ENCODE measurements at regions not wholly inside any gene's neighbourhood (a gene's known extent, or its start where the extent isn't known, plus 50 kb on each side); places are given as distances from the start of the nearest gene placed in this dataset.
A peak's percentile ranks its signal among the peaks of the same experiment; 100 is the strongest.

DNA sequence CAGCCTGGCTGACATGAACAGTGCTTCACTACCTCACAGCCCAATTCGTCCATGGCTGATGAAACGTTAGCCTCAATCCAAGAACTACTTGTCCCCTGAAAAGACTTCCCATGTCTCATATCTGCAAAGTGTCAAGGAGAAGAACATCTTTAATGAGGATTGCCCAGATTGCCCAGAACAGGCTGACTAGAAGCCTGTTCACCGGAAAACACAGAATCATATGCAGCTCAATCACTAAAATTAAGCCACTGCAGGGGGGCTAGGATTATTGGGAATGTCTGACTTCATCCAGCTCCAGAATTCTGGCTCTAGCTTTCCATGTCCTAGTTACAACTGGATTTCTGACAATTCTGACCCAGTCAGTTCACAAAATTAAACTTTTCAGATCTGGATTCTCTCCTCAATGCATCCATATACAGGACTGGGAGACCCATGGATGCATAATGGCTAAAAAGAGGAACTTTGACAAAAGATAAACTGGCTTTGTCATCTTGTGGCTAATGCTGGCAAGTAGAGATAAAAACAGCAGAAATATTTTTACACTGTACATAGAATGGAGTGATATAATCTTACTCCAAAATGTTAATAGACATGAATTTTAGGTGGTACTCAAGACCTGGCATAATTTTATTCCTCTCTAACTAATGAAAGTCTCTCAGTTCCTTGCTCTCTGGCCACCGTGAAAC, 467.0 kb upstream of the POT1 start (continued):
- TF ChIP-seq NCOA2 (IDR thresholded peaks at IDR 0.05; ENCODE audit: partially characterized antibody in 2 of 2) (no peak), ZNF232 (CRISPR knock-in tag; IDR thresholded peaks at IDR 0.05) (no peak), RAD51 (IDR thresholded peaks at IDR 0.05; ENCODE audit: borderline replicate concordance, low read depth) (no peak), SP2 (IDR thresholded peaks at IDR 0.05; ENCODE audit: extremely low read depth, low read depth, low read length, poor library complexity, severe bottlenecking) (no peak), LEF1 (IDR thresholded peaks at IDR 0.05) (no peak), CEBPG (CRISPR knock-in tag; IDR thresholded peaks at IDR 0.05) (no peak), CEBPG (tag; conservative IDR thresholded peaks at IDR 0.05 in 1 of 2, IDR thresholded peaks at IDR 0.05 in 1 of 2) (no peak), NELFE (IDR thresholded peaks at IDR 0.05; ENCODE audit: insufficient read depth, insufficient read length) (no peak), PML (IDR thresholded peaks at IDR 0.05; ENCODE audit: low read length) (peak; percentile 71; the same call in 1 of the 2 replicates), DPF2 (IDR thresholded peaks at IDR 0.05) (peak; percentile 78), HEY1 (CRISPR knock-in tag; IDR thresholded peaks at IDR 0.05; ENCODE audit: borderline replicate concordance) (no peak), BDP1 (IDR thresholded peaks at IDR 0.05; ENCODE audit: insufficient read depth, insufficient read length) (no peak), MAFF (IDR thresholded peaks at IDR 0.05; ENCODE audit: low read length) (peak; percentile 41; the same call in 1 of the 2 replicates), ZNF785 (CRISPR knock-in tag; IDR thresholded peaks at IDR 0.05) (no peak)
- TF ChIP-seq, protein P1, sequence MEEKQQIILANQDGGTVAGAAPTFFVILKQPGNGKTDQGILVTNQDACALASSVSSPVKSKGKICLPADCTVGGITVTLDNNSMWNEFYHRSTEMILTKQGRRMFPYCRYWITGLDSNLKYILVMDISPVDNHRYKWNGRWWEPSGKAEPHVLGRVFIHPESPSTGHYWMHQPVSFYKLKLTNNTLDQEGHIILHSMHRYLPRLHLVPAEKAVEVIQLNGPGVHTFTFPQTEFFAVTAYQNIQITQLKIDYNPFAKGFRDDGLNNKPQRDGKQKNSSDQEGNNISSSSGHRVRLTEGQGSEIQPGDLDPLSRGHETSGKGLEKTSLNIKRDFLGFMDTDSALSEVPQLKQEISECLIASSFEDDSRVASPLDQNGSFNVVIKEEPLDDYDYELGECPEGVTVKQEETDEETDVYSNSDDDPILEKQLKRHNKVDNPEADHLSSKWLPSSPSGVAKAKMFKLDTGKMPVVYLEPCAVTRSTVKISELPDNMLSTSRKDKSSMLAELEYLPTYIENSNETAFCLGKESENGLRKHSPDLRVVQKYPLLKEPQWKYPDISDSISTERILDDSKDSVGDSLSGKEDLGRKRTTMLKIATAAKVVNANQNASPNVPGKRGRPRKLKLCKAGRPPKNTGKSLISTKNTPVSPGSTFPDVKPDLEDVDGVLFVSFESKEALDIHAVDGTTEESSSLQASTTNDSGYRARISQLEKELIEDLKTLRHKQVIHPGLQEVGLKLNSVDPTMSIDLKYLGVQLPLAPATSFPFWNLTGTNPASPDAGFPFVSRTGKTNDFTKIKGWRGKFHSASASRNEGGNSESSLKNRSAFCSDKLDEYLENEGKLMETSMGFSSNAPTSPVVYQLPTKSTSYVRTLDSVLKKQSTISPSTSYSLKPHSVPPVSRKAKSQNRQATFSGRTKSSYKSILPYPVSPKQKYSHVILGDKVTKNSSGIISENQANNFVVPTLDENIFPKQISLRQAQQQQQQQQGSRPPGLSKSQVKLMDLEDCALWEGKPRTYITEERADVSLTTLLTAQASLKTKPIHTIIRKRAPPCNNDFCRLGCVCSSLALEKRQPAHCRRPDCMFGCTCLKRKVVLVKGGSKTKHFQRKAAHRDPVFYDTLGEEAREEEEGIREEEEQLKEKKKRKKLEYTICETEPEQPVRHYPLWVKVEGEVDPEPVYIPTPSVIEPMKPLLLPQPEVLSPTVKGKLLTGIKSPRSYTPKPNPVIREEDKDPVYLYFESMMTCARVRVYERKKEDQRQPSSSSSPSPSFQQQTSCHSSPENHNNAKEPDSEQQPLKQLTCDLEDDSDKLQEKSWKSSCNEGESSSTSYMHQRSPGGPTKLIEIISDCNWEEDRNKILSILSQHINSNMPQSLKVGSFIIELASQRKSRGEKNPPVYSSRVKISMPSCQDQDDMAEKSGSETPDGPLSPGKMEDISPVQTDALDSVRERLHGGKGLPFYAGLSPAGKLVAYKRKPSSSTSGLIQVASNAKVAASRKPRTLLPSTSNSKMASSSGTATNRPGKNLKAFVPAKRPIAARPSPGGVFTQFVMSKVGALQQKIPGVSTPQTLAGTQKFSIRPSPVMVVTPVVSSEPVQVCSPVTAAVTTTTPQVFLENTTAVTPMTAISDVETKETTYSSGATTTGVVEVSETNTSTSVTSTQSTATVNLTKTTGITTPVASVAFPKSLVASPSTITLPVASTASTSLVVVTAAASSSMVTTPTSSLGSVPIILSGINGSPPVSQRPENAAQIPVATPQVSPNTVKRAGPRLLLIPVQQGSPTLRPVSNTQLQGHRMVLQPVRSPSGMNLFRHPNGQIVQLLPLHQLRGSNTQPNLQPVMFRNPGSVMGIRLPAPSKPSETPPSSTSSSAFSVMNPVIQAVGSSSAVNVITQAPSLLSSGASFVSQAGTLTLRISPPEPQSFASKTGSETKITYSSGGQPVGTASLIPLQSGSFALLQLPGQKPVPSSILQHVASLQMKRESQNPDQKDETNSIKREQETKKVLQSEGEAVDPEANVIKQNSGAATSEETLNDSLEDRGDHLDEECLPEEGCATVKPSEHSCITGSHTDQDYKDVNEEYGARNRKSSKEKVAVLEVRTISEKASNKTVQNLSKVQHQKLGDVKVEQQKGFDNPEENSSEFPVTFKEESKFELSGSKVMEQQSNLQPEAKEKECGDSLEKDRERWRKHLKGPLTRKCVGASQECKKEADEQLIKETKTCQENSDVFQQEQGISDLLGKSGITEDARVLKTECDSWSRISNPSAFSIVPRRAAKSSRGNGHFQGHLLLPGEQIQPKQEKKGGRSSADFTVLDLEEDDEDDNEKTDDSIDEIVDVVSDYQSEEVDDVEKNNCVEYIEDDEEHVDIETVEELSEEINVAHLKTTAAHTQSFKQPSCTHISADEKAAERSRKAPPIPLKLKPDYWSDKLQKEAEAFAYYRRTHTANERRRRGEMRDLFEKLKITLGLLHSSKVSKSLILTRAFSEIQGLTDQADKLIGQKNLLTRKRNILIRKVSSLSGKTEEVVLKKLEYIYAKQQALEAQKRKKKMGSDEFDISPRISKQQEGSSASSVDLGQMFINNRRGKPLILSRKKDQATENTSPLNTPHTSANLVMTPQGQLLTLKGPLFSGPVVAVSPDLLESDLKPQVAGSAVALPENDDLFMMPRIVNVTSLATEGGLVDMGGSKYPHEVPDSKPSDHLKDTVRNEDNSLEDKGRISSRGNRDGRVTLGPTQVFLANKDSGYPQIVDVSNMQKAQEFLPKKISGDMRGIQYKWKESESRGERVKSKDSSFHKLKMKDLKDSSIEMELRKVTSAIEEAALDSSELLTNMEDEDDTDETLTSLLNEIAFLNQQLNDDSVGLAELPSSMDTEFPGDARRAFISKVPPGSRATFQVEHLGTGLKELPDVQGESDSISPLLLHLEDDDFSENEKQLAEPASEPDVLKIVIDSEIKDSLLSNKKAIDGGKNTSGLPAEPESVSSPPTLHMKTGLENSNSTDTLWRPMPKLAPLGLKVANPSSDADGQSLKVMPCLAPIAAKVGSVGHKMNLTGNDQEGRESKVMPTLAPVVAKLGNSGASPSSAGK (IDR thresholded peaks at IDR 0.05) = no peak
- TF ChIP-seq, protein P2, sequence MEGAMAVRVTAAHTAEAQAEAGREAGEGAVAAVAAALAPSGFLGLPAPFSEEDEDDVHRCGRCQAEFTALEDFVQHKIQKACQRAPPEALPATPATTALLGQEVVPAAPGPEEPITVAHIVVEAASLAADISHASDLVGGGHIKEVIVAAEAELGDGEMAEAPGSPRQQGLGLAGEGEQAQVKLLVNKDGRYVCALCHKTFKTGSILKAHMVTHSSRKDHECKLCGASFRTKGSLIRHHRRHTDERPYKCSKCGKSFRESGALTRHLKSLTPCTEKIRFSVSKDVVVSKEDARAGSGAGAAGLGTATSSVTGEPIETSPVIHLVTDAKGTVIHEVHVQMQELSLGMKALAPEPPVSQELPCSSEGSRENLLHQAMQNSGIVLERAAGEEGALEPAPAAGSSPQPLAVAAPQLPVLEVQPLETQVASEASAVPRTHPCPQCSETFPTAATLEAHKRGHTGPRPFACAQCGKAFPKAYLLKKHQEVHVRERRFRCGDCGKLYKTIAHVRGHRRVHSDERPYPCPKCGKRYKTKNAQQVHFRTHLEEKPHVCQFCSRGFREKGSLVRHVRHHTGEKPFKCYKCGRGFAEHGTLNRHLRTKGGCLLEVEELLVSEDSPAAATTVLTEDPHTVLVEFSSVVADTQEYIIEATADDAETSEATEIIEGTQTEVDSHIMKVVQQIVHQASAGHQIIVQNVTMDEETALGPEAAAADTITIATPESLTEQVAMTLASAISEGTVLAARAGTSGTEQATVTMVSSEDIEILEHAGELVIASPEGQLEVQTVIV (CRISPR knock-in tag; IDR thresholded peaks at IDR 0.05; ENCODE audit: borderline replicate concordance) = no peak
